DOHH2 (cell line): ENCODE measurements at regions not wholly inside any gene's neighbourhood (a gene's known extent, or its start where the extent isn't known, plus 50 kb on each side); places are given as distances from the start of the nearest gene placed in this dataset.

Experiments
- H3F3A ChIP-seq: fragments of 200-600 bp; sonication (generic), shearing (Covaris generic); 2 replicates; pipeline ENCODE4 v1.6.0; 2016; ENCODE audit warnings: antibody characterized with exemption, mild to moderate bottlenecking; ENCODE audit not compliant: control insufficient read depth, insufficient read depth
- H3K27ac ChIP-seq: fragments of 200-600 bp; sonication (generic); 2 replicates; pipeline ENCODE4 v1.5.1; 2014; ENCODE audit warnings: low read depth, mild to moderate bottlenecking, low read length, moderate library complexity
- H3K27me3 ChIP-seq: fragments of 200-600 bp; sonication (generic); 2 replicates; pipeline ENCODE4 v1.6.1; 2014; ENCODE audit warnings: mild to moderate bottlenecking, low read length, mixed read lengths; ENCODE audit not compliant: control insufficient read depth
- H3K36me3 ChIP-seq: fragments of 200-600 bp; sonication (generic); 2 replicates; pipeline ENCODE4 v1.6.1; 2014; ENCODE audit warnings: mild to moderate bottlenecking, low read length, moderate library complexity, mixed read lengths; ENCODE audit not compliant: control insufficient read depth
- H3K4me1 ChIP-seq: fragments of 200-600 bp; sonication (generic); 2 replicates; pipeline ENCODE4 v1.6.1; 2014; ENCODE audit warnings: mild to moderate bottlenecking, low read length, mixed read lengths; ENCODE audit not compliant: control insufficient read depth
- H3K4me2 ChIP-seq: fragments of 200-600 bp; sonication (generic); 2 replicates; pipeline ENCODE4 v1.6.0; 2014; ENCODE audit warnings: mild to moderate bottlenecking, low read length, moderate library complexity
- H3K4me3 ChIP-seq: fragments of 200-600 bp; sonication (generic); 2 replicates; pipeline ENCODE4 v1.5.1; 2014; ENCODE audit warnings: mild to moderate bottlenecking, low read length, mixed read lengths
- H3K79me2 ChIP-seq: fragments of 200-600 bp; sonication (generic); 2 replicates; pipeline ENCODE4 v1.6.1; 2014; ENCODE audit warnings: mild to moderate bottlenecking, low read length, mixed read lengths; ENCODE audit not compliant: control insufficient read depth
- H3K9me2 ChIP-seq: fragments of 200-600 bp; sonication (generic); replicated peaks from 2 replicates; pipeline ENCODE4 v1.6.1; 2014; ENCODE audit warnings: mild to moderate bottlenecking, low read length, mixed read lengths; ENCODE audit not compliant: control insufficient read depth
- H3K9me3 ChIP-seq: fragments of 200-600 bp; sonication (generic); 2 replicates; pipeline ENCODE4 v1.6.1; 2014; ENCODE audit warnings: antibody characterized with exemption, low read length, mixed read lengths; ENCODE audit not compliant: control insufficient read depth, insufficient read depth
- H4K20me1 ChIP-seq: fragments of 200-600 bp; sonication (generic); 2 replicates; pipeline ENCODE4 v1.6.0; 2014; ENCODE audit warnings: low read depth, mild to moderate bottlenecking, antibody characterized with exemption, low read length, moderate library complexity; ENCODE audit not compliant: control insufficient read depth, insufficient read depth
- EZH2phosphoT487 ChIP-seq: fragments of 200-600 bp; sonication (generic); IDR thresholded peaks from 2 replicates; pipeline ENCODE4 v1.6.1; 2017; ENCODE audit warnings: borderline replicate concordance, mild to moderate bottlenecking, antibody characterized with exemption, low read length, moderate library complexity, mixed read lengths
- TF ChIP-seq, protein P1 (sequence below): fragments of 200-600 bp; sonication (generic); IDR thresholded peaks from one replicate; pipeline ENCODE4 v1.5.1; 2014; ENCODE audit warnings: antibody characterized with exemption, mild to moderate bottlenecking, low read depth, low read length; ENCODE audit not compliant: poor library complexity, severe bottlenecking

DNA sequence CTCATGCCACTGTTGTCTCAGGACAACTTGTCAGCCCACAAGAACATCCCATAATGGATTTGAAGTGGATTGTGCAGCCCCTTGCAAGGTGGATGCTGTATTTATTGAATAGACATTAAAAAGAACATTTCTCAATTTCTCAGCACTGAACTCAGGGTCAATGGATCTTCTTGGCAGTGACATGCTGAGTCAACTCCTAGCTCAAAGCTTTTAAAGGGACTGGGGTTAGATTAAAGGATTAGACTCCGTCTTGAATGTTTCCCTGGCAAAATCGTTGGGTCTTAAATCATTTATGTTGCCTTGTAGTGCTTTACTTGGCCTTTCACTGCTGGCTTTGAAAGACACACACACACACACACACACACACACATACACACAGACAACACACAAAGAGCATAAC is 221.6 kb upstream of the PBX1 start:
- no peak overlapping the region for H3K4me3 ChIP-seq
- no peaks in the 10 kb centered on the region for H3K9me3 ChIP-seq
- TF ChIP-seq, protein P1, sequence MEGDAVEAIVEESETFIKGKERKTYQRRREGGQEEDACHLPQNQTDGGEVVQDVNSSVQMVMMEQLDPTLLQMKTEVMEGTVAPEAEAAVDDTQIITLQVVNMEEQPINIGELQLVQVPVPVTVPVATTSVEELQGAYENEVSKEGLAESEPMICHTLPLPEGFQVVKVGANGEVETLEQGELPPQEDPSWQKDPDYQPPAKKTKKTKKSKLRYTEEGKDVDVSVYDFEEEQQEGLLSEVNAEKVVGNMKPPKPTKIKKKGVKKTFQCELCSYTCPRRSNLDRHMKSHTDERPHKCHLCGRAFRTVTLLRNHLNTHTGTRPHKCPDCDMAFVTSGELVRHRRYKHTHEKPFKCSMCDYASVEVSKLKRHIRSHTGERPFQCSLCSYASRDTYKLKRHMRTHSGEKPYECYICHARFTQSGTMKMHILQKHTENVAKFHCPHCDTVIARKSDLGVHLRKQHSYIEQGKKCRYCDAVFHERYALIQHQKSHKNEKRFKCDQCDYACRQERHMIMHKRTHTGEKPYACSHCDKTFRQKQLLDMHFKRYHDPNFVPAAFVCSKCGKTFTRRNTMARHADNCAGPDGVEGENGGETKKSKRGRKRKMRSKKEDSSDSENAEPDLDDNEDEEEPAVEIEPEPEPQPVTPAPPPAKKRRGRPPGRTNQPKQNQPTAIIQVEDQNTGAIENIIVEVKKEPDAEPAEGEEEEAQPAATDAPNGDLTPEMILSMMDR: no peak
- TF ChIP-seq EZH2phosphoT487: no peak
- H3F3A ChIP-seq: no peaks in the 10 kb centered on the region
- no peaks in the 10 kb centered on the region for H3K9me2 ChIP-seq
- no peaks in the 10 kb centered on the region for H3K27me3 ChIP-seq
- H3K4me2 ChIP-seq: no peak overlapping the region
- H4K20me1 ChIP-seq: no peaks in the 10 kb centered on the region
- no peaks in the 10 kb centered on the region for H3K79me2 ChIP-seq
- no peaks in the 10 kb centered on the region for H3K4me1 ChIP-seq
- H3K36me3 ChIP-seq: no peaks in the 10 kb centered on the region
- H3K27ac ChIP-seq: no peak overlapping the region

DNA sequence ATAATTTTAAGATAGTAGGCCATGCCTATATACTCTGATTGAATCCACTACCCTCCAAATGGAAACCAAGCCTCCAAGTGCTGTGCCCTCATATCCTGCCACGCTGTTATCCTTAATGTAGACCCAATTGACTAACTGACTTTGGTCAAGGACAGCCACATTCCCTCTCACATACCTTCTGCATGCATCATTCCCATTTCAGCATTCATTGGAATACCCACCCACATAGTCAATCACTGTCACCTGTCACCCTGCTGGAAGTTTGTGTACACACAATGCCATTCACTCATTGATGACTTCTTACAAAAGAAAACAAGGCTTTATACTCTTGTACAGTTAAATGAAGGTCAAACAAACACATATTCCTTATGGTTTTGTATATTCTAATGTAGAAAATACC is 221.1 kb upstream of the PBX1 start:
- Histone ChIP-seq H3K27ac (no peak overlapping the region), H3K4me1 (no peaks in the 10 kb centered on the region), H3K36me3 (no peaks in the 10 kb centered on the region), H3K4me3 (no peak overlapping the region), H3K9me3 (no peaks in the 10 kb centered on the region), H3K27me3 (no peaks in the 10 kb centered on the region), H3K79me2 (no peaks in the 10 kb centered on the region), H4K20me1 (no peaks in the 10 kb centered on the region), H3F3A (no peaks in the 10 kb centered on the region), H3K4me2 (no peak overlapping the region), H3K9me2 (no peaks in the 10 kb centered on the region)
- TF ChIP-seq, protein P1: no peak
- no peak for TF ChIP-seq EZH2phosphoT487

DNA sequence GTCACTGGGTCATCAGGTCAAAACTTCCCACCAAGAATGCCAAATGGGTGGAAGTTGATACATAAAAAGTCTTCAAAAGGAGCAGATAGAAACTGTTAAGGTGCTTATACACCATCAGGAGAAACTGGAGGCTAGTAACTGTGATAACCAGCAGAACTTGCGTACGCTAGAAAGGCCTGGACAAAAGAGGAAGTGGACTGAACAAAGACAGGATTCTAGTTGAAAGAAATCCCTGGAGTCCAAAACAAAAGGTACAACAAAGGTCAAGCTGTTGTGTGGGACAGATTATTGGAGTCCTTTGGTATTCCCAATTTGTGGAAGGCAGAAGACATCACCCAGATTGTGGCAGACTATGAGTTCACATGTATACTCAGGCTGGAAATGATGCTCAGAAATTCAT is 215.8 kb upstream of the PBX1 start:
- no peaks in the 10 kb centered on the region for H3K9me3 ChIP-seq
- TF ChIP-seq EZH2phosphoT487: no peak

DNA sequence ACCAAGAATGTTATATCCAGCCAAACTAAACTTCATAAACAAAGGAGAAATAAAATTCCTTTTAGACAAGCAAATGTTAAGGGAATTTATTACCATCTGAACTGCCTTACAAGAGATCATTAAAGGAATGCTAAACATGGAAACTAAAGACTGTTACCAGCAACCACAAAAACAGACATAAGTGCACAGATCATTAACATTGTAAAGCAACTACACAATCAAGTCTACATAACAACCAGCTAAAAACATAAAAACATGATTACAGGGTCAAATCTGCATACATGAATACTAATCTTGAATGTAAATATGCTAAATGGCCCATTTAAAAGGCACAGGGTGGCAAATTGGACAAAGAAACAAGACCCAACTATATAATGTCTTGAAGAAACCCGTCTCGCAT is 211.0 kb upstream of the PBX1 start:
- Histone ChIP-seq H3K4me2 (no peak overlapping the region), H3F3A (no peaks in the 10 kb centered on the region), H3K9me2 (no peaks in the 10 kb centered on the region), H3K9me3 (no peaks in the 10 kb centered on the region; the same call in 1 of the 2 replicates), H3K4me3 (no peak overlapping the region), H3K4me1 (no peaks in the 10 kb centered on the region), H3K27me3 (no peaks in the 10 kb centered on the region), H3K36me3 (no peaks in the 10 kb centered on the region), H3K79me2 (no peaks in the 10 kb centered on the region), H3K27ac (no peak overlapping the region), H4K20me1 (no peaks in the 10 kb centered on the region)
- no peak for TF ChIP-seq EZH2phosphoT487
- TF ChIP-seq, protein P1: no peak

More for the DNA sequence above, 215.8 kb upstream of the PBX1 start:
- Histone ChIP-seq H3K4me2 (no peak overlapping the region), H4K20me1 (no peaks in the 10 kb centered on the region), H3K4me3 (no peak overlapping the region), H3K27me3 (no peaks in the 10 kb centered on the region), H3K4me1 (no peaks in the 10 kb centered on the region), H3K79me2 (no peaks in the 10 kb centered on the region), H3K9me2 (no peaks in the 10 kb centered on the region), H3K36me3 (no peaks in the 10 kb centered on the region), H3K27ac (no peak overlapping the region), H3F3A (no peaks in the 10 kb centered on the region)
